ENCODE measurements at regions not wholly inside any gene's neighbourhood (a gene's known extent, or its start where the extent isn't known, plus 50 kb on each side); places are given as distances from the start of the nearest gene placed in this dataset.

DNA sequence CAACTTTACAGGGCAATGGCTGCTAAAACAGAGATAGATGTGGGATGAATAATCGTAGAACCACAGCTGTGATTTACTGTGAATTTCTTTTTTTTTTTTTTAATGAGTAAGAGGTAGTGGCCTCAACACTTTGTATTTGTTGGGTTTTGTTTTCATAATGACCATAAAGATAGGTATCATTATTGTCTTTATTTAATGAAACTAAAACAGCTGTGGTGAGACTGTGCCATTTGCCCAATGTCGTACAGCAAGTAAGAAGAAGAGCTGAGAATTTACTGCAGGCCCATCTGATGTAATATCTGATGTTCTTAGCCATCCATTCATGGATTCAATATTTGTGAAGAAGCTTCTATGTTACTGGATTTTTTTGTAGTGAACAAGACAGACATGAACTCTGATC lies 271.2 kb downstream of the IPMK start:
- FAIRE-seq = no peak
- H3K9me1 ChIP-seq (ENCODE audit: control insufficient read depth, extremely low read depth, insufficient read depth, low read length) = no peaks in the 10 kb centered on the region
- dilution Hi-C loops (cut with MboI; ENCODE audit: extremely low pct_ligation_motif_present, low sequenced_read_pairs) = no loop called here
- no peaks in the 10 kb centered on the region for H3K79me2 ChIP-seq (ENCODE audit: control insufficient read depth, insufficient read depth, low read length)
- H3K9me3 ChIP-seq (ENCODE audit: control insufficient read depth, low read depth, low read length) = no peaks in the 10 kb centered on the region
- no peak overlapping the region for H3K27ac ChIP-seq (ENCODE audit: control insufficient read depth, insufficient read depth, low read length)
- no peaks in the 10 kb centered on the region for H3K36me3 ChIP-seq (ENCODE audit: control insufficient read depth in 2 of 2, extremely low read depth in 1 of 2, insufficient read depth in 2 of 2, low read length in 2 of 2)
- no peaks in the 10 kb centered on the region for H3K27me3 ChIP-seq (ENCODE audit: control insufficient read depth, extremely low read depth, insufficient read depth, low read length)
- no peak for TF ChIP-seq EZH2 (IDR thresholded peaks at IDR 0.05; ENCODE audit: low read length)
- no peak for TF ChIP-seq CTCF (optimal IDR thresholded peaks at IDR 0.05 in 1 of 3, IDR thresholded peaks at IDR 0.05 in 1 of 3, conservative IDR thresholded peaks at IDR 0.05 in 1 of 3; ENCODE audit: extremely low read depth in 1 of 3, insufficient read depth in 2 of 3, low read length in 3 of 3)
- H3K4me1 ChIP-seq (ENCODE audit: control insufficient read depth, extremely low read depth, insufficient read depth, low read length) = peaks cover 9% of the 10 kb centered on the region
- H2AFZ ChIP-seq (ENCODE audit: control insufficient read depth, low read length) = no peak overlapping the region
- DNase-seq (ENCODE audit: low read depth, low spot score) = no peak
- H3K9ac ChIP-seq (ENCODE audit: control insufficient read depth, extremely low read depth, insufficient read depth, low read length) = no peak overlapping the region
- H3K4me2 ChIP-seq (ENCODE audit: control insufficient read depth, extremely low read depth, insufficient read depth, low read depth, low read length) = no peak overlapping the region
- no peaks in the 10 kb centered on the region for H4K20me1 ChIP-seq (ENCODE audit: control insufficient read depth, extremely low read depth, insufficient read depth, low read length)
- no peak overlapping the region for H3K4me3 ChIP-seq (ENCODE audit: control insufficient read depth in 2 of 3, extremely low read depth in 1 of 3, insufficient read depth in 2 of 3, low read depth in 1 of 3, low read length in 3 of 3)

DNA sequence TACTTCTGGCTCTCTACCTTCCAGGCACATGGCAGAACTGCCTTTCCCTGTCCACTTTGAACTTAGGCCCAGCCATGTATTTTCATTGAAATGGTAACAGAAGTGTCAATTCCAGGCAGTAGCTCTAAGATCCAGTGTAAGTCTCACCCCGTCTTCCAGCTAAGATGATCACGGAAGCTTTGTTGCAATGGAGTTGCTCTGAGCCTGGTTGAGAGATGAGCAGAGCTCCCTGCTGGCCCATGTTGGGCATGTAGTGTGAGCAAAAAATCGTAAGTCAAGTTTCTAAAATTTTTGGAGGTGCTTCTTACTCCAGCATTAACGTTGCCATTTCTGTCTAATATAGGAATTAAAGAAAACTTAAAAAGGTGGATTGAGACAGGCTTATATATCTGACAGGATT lies 274.4 kb downstream of the IPMK start:
- Histone ChIP-seq H3K4me2 (ENCODE audit: control insufficient read depth, extremely low read depth, insufficient read depth, low read depth, low read length) (no peak overlapping the region), H3K9me1 (ENCODE audit: control insufficient read depth, extremely low read depth, insufficient read depth, low read length) (no peaks in the 10 kb centered on the region), H3K27ac (ENCODE audit: control insufficient read depth, insufficient read depth, low read length) (no peak overlapping the region), H3K4me1 (ENCODE audit: control insufficient read depth, extremely low read depth, insufficient read depth, low read length) (peaks cover 9% of the 10 kb centered on the region), H3K9ac (ENCODE audit: control insufficient read depth, extremely low read depth, insufficient read depth, low read length) (no peak overlapping the region), H3K36me3 (ENCODE audit: control insufficient read depth in 2 of 2, extremely low read depth in 1 of 2, insufficient read depth in 2 of 2, low read length in 2 of 2) (no peaks in the 10 kb centered on the region), H2AFZ (ENCODE audit: control insufficient read depth, low read length) (no peak overlapping the region), H4K20me1 (ENCODE audit: control insufficient read depth, extremely low read depth, insufficient read depth, low read length) (no peaks in the 10 kb centered on the region), H3K9me3 (ENCODE audit: control insufficient read depth, low read depth, low read length) (no peaks in the 10 kb centered on the region), H3K79me2 (ENCODE audit: control insufficient read depth, insufficient read depth, low read length) (no peaks in the 10 kb centered on the region), H3K27me3 (ENCODE audit: control insufficient read depth, extremely low read depth, insufficient read depth, low read length) (no peaks in the 10 kb centered on the region), H3K4me3 (ENCODE audit: control insufficient read depth in 2 of 3, extremely low read depth in 1 of 3, insufficient read depth in 2 of 3, low read depth in 1 of 3, low read length in 3 of 3) (no peak overlapping the region)
- TF ChIP-seq CTCF (optimal IDR thresholded peaks at IDR 0.05 in 1 of 3, IDR thresholded peaks at IDR 0.05 in 1 of 3, conservative IDR thresholded peaks at IDR 0.05 in 1 of 3; ENCODE audit: extremely low read depth in 1 of 3, insufficient read depth in 2 of 3, low read length in 3 of 3) = no peak
- TF ChIP-seq EZH2 (IDR thresholded peaks at IDR 0.05; ENCODE audit: low read length) = no peak
- no peak for FAIRE-seq
- DNase-seq (ENCODE audit: low read depth, low spot score) = no peak
- dilution Hi-C loops (cut with MboI; ENCODE audit: extremely low pct_ligation_motif_present, low sequenced_read_pairs) = no loop called here

Measured in keratinocyte (primary cell).